Thyroid gland (tissue), 4 donors: ENCODE measurements at regions not wholly inside any gene's neighbourhood (a gene's known extent, or its start where the extent isn't known, plus 50 kb on each side); places are given as distances from the start of the nearest gene placed in this dataset.

Experiments used
- POLR2A ChIP-seq, 2 donors: fragments of 450-650 bp; IDR thresholded peaks; one replicate each; pipeline ENCODE4 v1.6.1; 2017; ENCODE audit warnings: antibody characterized with exemption in 2 of 2, mild to moderate bottlenecking in 2 of 2, moderate library complexity in 1 of 2
- TF ChIP-seq, protein P1 (sequence below), 6 experiments: fragments of 200-600 bp in 3 of 6; fragments of 450-650 bp in 3 of 6; sonication (generic) in 3 of 6; IDR thresholded peaks; one replicate each; pipeline ENCODE4 v1.5.1; 2016 to 2019; ENCODE audit warnings: antibody characterized with exemption in 6 of 6, mild to moderate bottlenecking in 2 of 6, inconsistent platforms in 1 of 6, moderate library complexity in 1 of 6

DNA sequence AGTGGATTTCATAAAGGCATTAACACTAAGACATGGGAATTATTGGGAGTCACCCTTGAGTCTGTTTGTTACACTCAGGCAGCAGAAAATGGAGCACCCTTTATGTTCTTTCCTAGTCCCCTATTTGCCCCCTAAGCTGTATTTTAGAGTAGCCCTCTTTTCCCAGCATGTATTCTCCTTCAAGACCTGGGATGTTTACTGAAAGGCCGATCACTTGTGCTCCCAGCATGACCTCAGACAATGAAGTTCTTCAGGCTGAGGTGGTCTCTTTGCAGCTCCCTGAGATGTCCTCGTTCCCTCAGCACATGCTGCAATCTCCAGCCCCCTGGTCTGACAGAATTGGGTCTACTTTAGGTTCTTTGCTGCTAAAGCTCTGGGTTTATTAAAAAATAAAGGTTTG lies 169.7 kb downstream of the YTHDC2 start:
- TF ChIP-seq, protein P1, sequence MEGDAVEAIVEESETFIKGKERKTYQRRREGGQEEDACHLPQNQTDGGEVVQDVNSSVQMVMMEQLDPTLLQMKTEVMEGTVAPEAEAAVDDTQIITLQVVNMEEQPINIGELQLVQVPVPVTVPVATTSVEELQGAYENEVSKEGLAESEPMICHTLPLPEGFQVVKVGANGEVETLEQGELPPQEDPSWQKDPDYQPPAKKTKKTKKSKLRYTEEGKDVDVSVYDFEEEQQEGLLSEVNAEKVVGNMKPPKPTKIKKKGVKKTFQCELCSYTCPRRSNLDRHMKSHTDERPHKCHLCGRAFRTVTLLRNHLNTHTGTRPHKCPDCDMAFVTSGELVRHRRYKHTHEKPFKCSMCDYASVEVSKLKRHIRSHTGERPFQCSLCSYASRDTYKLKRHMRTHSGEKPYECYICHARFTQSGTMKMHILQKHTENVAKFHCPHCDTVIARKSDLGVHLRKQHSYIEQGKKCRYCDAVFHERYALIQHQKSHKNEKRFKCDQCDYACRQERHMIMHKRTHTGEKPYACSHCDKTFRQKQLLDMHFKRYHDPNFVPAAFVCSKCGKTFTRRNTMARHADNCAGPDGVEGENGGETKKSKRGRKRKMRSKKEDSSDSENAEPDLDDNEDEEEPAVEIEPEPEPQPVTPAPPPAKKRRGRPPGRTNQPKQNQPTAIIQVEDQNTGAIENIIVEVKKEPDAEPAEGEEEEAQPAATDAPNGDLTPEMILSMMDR (IDR thresholded peaks at IDR 0.05) = no peak
- no peak for TF ChIP-seq POLR2A (IDR thresholded peaks at IDR 0.05)
